H9 (cell line): ENCODE measurements at regions not wholly inside any gene's neighbourhood (a gene's known extent, or its start where the extent isn't known, plus 50 kb on each side); places are given as distances from the start of the nearest gene placed in this dataset.

ENCODE experiments used
- DNase-seq: peaks from one replicate; pipeline ENCODE4 v3.0.0-alpha.2; 2017
- H2AFZ ChIP-seq: one replicate; pipeline ENCODE4 v1.6.1; 2013; ENCODE audit warnings: mild to moderate bottlenecking, low read length, control low read depth, moderate library complexity
- H2AK5ac ChIP-seq: 2 replicates; pipeline ENCODE4 v1.6.1; 2013; ENCODE audit warnings: low read length, control low read depth, mixed read lengths; ENCODE audit not compliant: insufficient read length
- H2BK120ac ChIP-seq: one replicate; pipeline ENCODE4 v1.6.1; 2013; ENCODE audit warnings: low read depth, mild to moderate bottlenecking, low read length, control low read depth, inconsistent platforms; ENCODE audit not compliant: poor library complexity, severe bottlenecking
- H2BK12ac ChIP-seq: 2 replicates; pipeline ENCODE4 v1.6.1; 2013; ENCODE audit warnings: low read length, control low read depth, mixed read lengths, low read depth; ENCODE audit not compliant: insufficient read length
- H2BK15ac ChIP-seq: 2 replicates; pipeline ENCODE4 v1.6.1; 2013; ENCODE audit warnings: low read depth, low read length, control low read depth
- H2BK20ac ChIP-seq: one replicate; pipeline ENCODE4 v1.6.1; 2013; ENCODE audit warnings: low read depth, mild to moderate bottlenecking, low read length, control low read depth, inconsistent platforms; ENCODE audit not compliant: poor library complexity, severe bottlenecking
- H2BK5ac ChIP-seq: 2 replicates; pipeline ENCODE4 v1.6.1; 2013; ENCODE audit warnings: low read length, control low read depth, mixed read lengths; ENCODE audit not compliant: insufficient read length
- H3K14ac ChIP-seq: 2 replicates; pipeline ENCODE4 v1.6.1; 2013; ENCODE audit warnings: low read length, control low read depth; ENCODE audit not compliant: insufficient read depth
- H3K18ac ChIP-seq: 2 replicates; pipeline ENCODE4 v1.6.1; 2013; ENCODE audit warnings: low read depth, mild to moderate bottlenecking, mixed read lengths, low read length, control low read depth; ENCODE audit not compliant: insufficient read length
- H3K23ac ChIP-seq: 2 replicates; pipeline ENCODE4 v1.6.1; 2013; ENCODE audit warnings: low read length, control low read depth, mixed read lengths, low read depth; ENCODE audit not compliant: insufficient read length
- H3K23me2 ChIP-seq: 2 replicates; pipeline ENCODE4 v1.6.1; 2013; ENCODE audit warnings: low read depth, mild to moderate bottlenecking, mixed read lengths, low read length, control low read depth; ENCODE audit not compliant: insufficient read length, poor library complexity, severe bottlenecking
- H3K27ac ChIP-seq: 2 replicates; pipeline ENCODE4 v1.5.1; 2013; ENCODE audit warnings: low read length, control low read depth, mixed read lengths, low read depth; ENCODE audit not compliant: insufficient read length
- H3K27me3 ChIP-seq: 2 replicates; pipeline ENCODE4 v1.6.1; 2013; ENCODE audit warnings: low read length, control low read depth, inconsistent platforms; ENCODE audit not compliant: insufficient read depth
- H3K4ac ChIP-seq: 2 replicates; pipeline ENCODE4 v1.6.1; 2013; ENCODE audit warnings: low read depth, mild to moderate bottlenecking, control low read depth, inconsistent platforms, low read length, moderate library complexity
- H3K4me1 ChIP-seq: 2 replicates; pipeline ENCODE4 v1.6.1; 2013; ENCODE audit warnings: low read length, control low read depth, inconsistent platforms; ENCODE audit not compliant: insufficient read depth
- H3K4me2 ChIP-seq: 2 replicates; pipeline ENCODE4 v1.6.1; 2013; ENCODE audit warnings: low read length, control low read depth, mixed read lengths; ENCODE audit not compliant: insufficient read length, insufficient read depth
- H3K56ac ChIP-seq: 2 replicates; pipeline ENCODE4 v1.6.1; 2013; ENCODE audit warnings: low read depth, mild to moderate bottlenecking, mixed read lengths, low read length, control low read depth; ENCODE audit not compliant: insufficient read length
- H3K79me1 ChIP-seq: 2 replicates; pipeline ENCODE4 v1.6.1; 2013; ENCODE audit warnings: low read depth, mild to moderate bottlenecking, moderate library complexity, low read length, control low read depth, inconsistent platforms; ENCODE audit not compliant: insufficient read depth, poor library complexity, severe bottlenecking
- H3K79me2 ChIP-seq: 2 replicates; pipeline ENCODE4 v1.6.1; 2013; ENCODE audit warnings: low read length, control low read depth, inconsistent platforms; ENCODE audit not compliant: insufficient read depth
- H3K9ac ChIP-seq: 2 replicates; pipeline ENCODE4 v1.6.1; 2013; ENCODE audit warnings: low read length, control low read depth, mixed read lengths; ENCODE audit not compliant: insufficient read length; ENCODE audit errors: extremely low read depth
- H3K9me3 ChIP-seq: one replicate; pipeline ENCODE4 v1.6.1; 2013; ENCODE audit warnings: low read depth, low read length, inconsistent platforms; ENCODE audit not compliant: control insufficient read depth
- H3T11ph ChIP-seq: one replicate; pipeline ENCODE4 v1.6.1; 2013; ENCODE audit warnings: mild to moderate bottlenecking, low read length, control low read depth, inconsistent platforms
- H4K20me1 ChIP-seq: one replicate; pipeline ENCODE4 v1.6.1; 2013; ENCODE audit not compliant: control insufficient read depth, insufficient read length, insufficient read depth
- H4K5ac ChIP-seq: 2 replicates; pipeline ENCODE4 v1.6.1; 2013; ENCODE audit warnings: low read depth, mild to moderate bottlenecking, mixed read lengths, low read length, control low read depth; ENCODE audit not compliant: insufficient read length
- H4K8ac ChIP-seq: replicated peaks from 2 replicates; pipeline ENCODE4 v1.6.1; 2013; ENCODE audit warnings: low read length, control low read depth, mixed read lengths, low read depth; ENCODE audit not compliant: insufficient read length
- H4K91ac ChIP-seq: 2 replicates; pipeline ENCODE4 v1.6.1; 2013; ENCODE audit warnings: low read depth, mild to moderate bottlenecking, moderate library complexity, mixed read lengths, low read length, control low read depth; ENCODE audit not compliant: insufficient read length
- H3K27ac Mint-ChIP-seq, 3 experiments: 2 replicates in 2 of 3; 3 replicates in 1 of 3; pipeline ENCODE4 v1.8.0; 2020 to 2021; ENCODE audit warnings: mixed read lengths in 3 of 3, mild to moderate bottlenecking in 1 of 3, moderate library complexity in 1 of 3
- H3K27me3 Mint-ChIP-seq: 2 replicates; pipeline ENCODE4 v1.8.0; 2021; ENCODE audit warnings: low read depth, mild to moderate bottlenecking, moderate library complexity, mixed read lengths
- H3K36me3 Mint-ChIP-seq, 3 experiments: 2 replicates in 2 of 3; 3 replicates in 1 of 3; pipeline ENCODE4 v1.8.0; 2020 to 2021; ENCODE audit warnings: low read depth in 3 of 3, mixed read lengths in 3 of 3; ENCODE audit not compliant: insufficient read depth in 1 of 3
- H3K4me1 Mint-ChIP-seq, 2 experiments: 2 replicates each; pipeline ENCODE4 v1.8.0; 2020; ENCODE audit warnings: mixed read lengths in 2 of 2
- H3K4me3 Mint-ChIP-seq, 2 experiments: 2 replicates in 1 of 2; 3 replicates in 1 of 2; pipeline ENCODE4 v1.8.0; 2020 to 2021; ENCODE audit warnings: mild to moderate bottlenecking in 2 of 2, mixed read lengths in 2 of 2, moderate library complexity in 1 of 2
- H3K9me3 Mint-ChIP-seq, 2 experiments: 2 replicates in 1 of 2; 3 replicates in 1 of 2; pipeline ENCODE4 v1.8.0; 2020; ENCODE audit warnings: mild to moderate bottlenecking in 2 of 2, mixed read lengths in 2 of 2, moderate library complexity in 1 of 2
- CTCF ChIP-seq: fragments of 200-600 bp; sonication (generic); conservative IDR thresholded peaks from 3 replicates; pipeline ENCODE4 v1.8.0; 2021; ENCODE audit warnings: antibody characterized with exemption, mild to moderate bottlenecking
- WGBS: extraction: QIAGEN DNeasy Blood & Tissue Kit; methylation state at CpG from one replicate; pipeline ENCODE4 v1.1.7; 2013; ENCODE audit warnings: missing lambda C conversion rate, low lambda C conversion rate, mixed read lengths; ENCODE audit not compliant: insufficient read length; ENCODE audit errors: extremely low coverage; 5-methylcytosine and 5-hydroxymethylcytosine counted together

GRCh38 chr6:105810105-105810921 lies 275.8 kb upstream of the PRDM1 start:
- Histone ChIP-seq H3K4ac (no peak overlapping the region), H3K27ac (no peak overlapping the region), H3K9me3 (no peaks in the 10 kb centered on the region), H4K91ac (no peak overlapping the region), H3T11ph (no peak overlapping the region), H2BK5ac (no peak overlapping the region), H3K18ac (no peak overlapping the region), H3K79me1 (no peaks in the 10 kb centered on the region), H3K23ac (no peak overlapping the region), H3K4me1 (peaks cover 3% of the 10 kb centered on the region; the same call in 1 of the 2 replicates), H3K14ac (no peak overlapping the region), H3K23me2 (no peaks in the 10 kb centered on the region), H4K8ac (no peak overlapping the region), H3K79me2 (0 out of 2 replicates have a peak, but pooled peaks cover 1% of the 10 kb centered on the region), H3K27me3 (no peaks in the 10 kb centered on the region), H2AK5ac (no peak overlapping the region), H4K20me1 (no peaks in the 10 kb centered on the region), H2BK20ac (no peak overlapping the region), H2AFZ (peak overlapping the region; percentile 54), H3K9ac (no peak overlapping the region), H2BK120ac (no peak overlapping the region), H2BK15ac (no peak overlapping the region), H3K56ac (no peak overlapping the region), H3K4me2 (no peak overlapping the region), H2BK12ac (no peak overlapping the region), H4K5ac (no peak overlapping the region)
- H3K36me3 Mint-ChIP-seq, result no peaks in the 10 kb centered on the region
- WGBS, result no CpG with 5 or more reads among the region's 4 CpGs
- H3K9me3 Mint-ChIP-seq, result no peaks in the 10 kb centered on the region; a peak in 1 of 5 replicates
- H3K4me1 Mint-ChIP-seq, result peaks cover 10% of the 10 kb centered on the region in 2 experiments
- DNase-seq, result no peak
- no peak for TF ChIP-seq CTCF
- no peak overlapping the region for H3K4me3 Mint-ChIP-seq
- peak overlapping the region in 1 of 3 experiments; percentile 80; a peak in 1 of 7 replicates for H3K27ac Mint-ChIP-seq
- H3K27me3 Mint-ChIP-seq, result no peaks in the 10 kb centered on the region
